SK-N-SH treated with all-trans-retinoic acid at 6 μM for 48 hours (cell line): ENCODE measurements at regions not wholly inside any gene's neighbourhood (a gene's known extent, or its start where the extent isn't known, plus 50 kb on each side); places are given as distances from the start of the nearest gene placed in this dataset.

Experiments used
- ATAC-seq: fragments of 200-7000 bp; cut with Tn5 transposase; 3 replicates; pipeline ENCODE4 v1.9.1; 2020; ENCODE audit warnings: mild to moderate bottlenecking, moderate library complexity
- ARNTL ChIP-seq: fragments of 450-650 bp; formaldehyde crosslinking; IDR thresholded peaks from 2 replicates; pipeline ENCODE4 v1.5.0; 2020; ENCODE audit warnings: low read depth, mild to moderate bottlenecking, moderate library complexity, borderline replicate concordance
- BACH2 ChIP-seq: fragments of 250-450 bp; sonication (Bioruptor Pico); IDR thresholded peaks from 2 replicates; pipeline ENCODE4 v1.9.0; 2021; ENCODE audit warnings: mild to moderate bottlenecking, borderline replicate concordance
- CSDC2 ChIP-seq: fragments of 250-450 bp; sonication (Bioruptor Pico); IDR thresholded peaks from 2 replicates; pipeline ENCODE4 v1.5.0; 2020; ENCODE audit warnings: mild to moderate bottlenecking, moderate library complexity
- GLIS3 ChIP-seq: fragments of 250-450 bp; sonication (Bioruptor Pico); IDR thresholded peaks from 2 replicates; pipeline ENCODE4 v1.5.0; 2020; ENCODE audit warnings: mild to moderate bottlenecking, moderate library complexity
- ISL1 ChIP-seq: fragments of 250-450 bp; sonication (Bioruptor Pico); IDR thresholded peaks from 2 replicates; pipeline ENCODE4 v2.1.2; 2022; ENCODE audit warnings: mild to moderate bottlenecking, moderate library complexity
- OSR1 ChIP-seq: fragments of 250-450 bp; sonication (Bioruptor Pico); IDR thresholded peaks from 2 replicates; pipeline ENCODE4 v1.8.0; 2022; ENCODE audit warnings: moderate library complexity, mild to moderate bottlenecking, inconsistent platforms
- PPARA ChIP-seq: fragments of 250-450 bp; sonication (Bioruptor Pico); IDR thresholded peaks from 2 replicates; pipeline ENCODE4 v1.5.0; 2020; ENCODE audit warnings: mild to moderate bottlenecking, borderline replicate concordance
- SNAI2 ChIP-seq: fragments of 250-450 bp; sonication (Bioruptor Pico); IDR thresholded peaks from 2 replicates; pipeline ENCODE4 v1.5.0; 2020; ENCODE audit warnings: mild to moderate bottlenecking, moderate library complexity
- TCF4 ChIP-seq: fragments of 250-450 bp; sonication (Bioruptor Pico); IDR thresholded peaks from 2 replicates; pipeline ENCODE4 v1.8.0; 2021; ENCODE audit warnings: mild to moderate bottlenecking, moderate library complexity, borderline replicate concordance
- ZC3H10 ChIP-seq: fragments of 250-450 bp; sonication (Bioruptor Pico); IDR thresholded peaks from 2 replicates; pipeline ENCODE4 v1.5.1; 2021; ENCODE audit warnings: mild to moderate bottlenecking, moderate library complexity
- ZFP3 ChIP-seq: fragments of 250-450 bp; sonication (Bioruptor Pico); IDR thresholded peaks from 2 replicates; pipeline ENCODE4 v1.5.0; 2020; ENCODE audit warnings: mild to moderate bottlenecking, moderate library complexity
- ZFP30 ChIP-seq: fragments of 450-650 bp; formaldehyde crosslinking; IDR thresholded peaks from 2 replicates; pipeline ENCODE4 v1.5.0; 2022; ENCODE audit warnings: mild to moderate bottlenecking, moderate library complexity
- ZNF565 ChIP-seq: fragments of 450-650 bp; formaldehyde crosslinking; conservative IDR thresholded peaks from 2 replicates; pipeline ENCODE4 v1.5.0; 2020; ENCODE audit warnings: low read depth, mild to moderate bottlenecking, moderate library complexity
- ZNF70 ChIP-seq: fragments of 450-650 bp; formaldehyde crosslinking; IDR thresholded peaks from 2 replicates; pipeline ENCODE4 v1.5.0; 2020; ENCODE audit warnings: mild to moderate bottlenecking, moderate library complexity
- ZNF8 ChIP-seq: fragments of 450-650 bp; formaldehyde crosslinking; IDR thresholded peaks from 2 replicates; pipeline ENCODE4 v1.5.0; 2020; ENCODE audit warnings: mild to moderate bottlenecking, moderate library complexity
- TF ChIP-seq, protein P1 (sequence below): fragments of 250-450 bp; sonication (Bioruptor Pico); IDR thresholded peaks from 2 replicates; pipeline ENCODE4 v1.8.0; 2020; ENCODE audit warnings: mild to moderate bottlenecking, moderate library complexity, borderline replicate concordance
- TF ChIP-seq, protein P2 (sequence below): fragments of 250-450 bp; sonication (Bioruptor Pico); IDR thresholded peaks from 2 replicates; pipeline ENCODE4 v1.8.0; 2021; ENCODE audit warnings: low read depth, mild to moderate bottlenecking, moderate library complexity, borderline replicate concordance
- TF ChIP-seq, protein P3 (sequence below): fragments of 250-450 bp; sonication (Bioruptor Pico); IDR thresholded peaks from 2 replicates; pipeline ENCODE4 v1.5.0; 2020; ENCODE audit warnings: mild to moderate bottlenecking, moderate library complexity
- TF ChIP-seq, protein P4 (sequence below): fragments of 250-450 bp; sonication (Bioruptor Pico); IDR thresholded peaks from 2 replicates; pipeline ENCODE4 v1.5.1; 2021; ENCODE audit warnings: mild to moderate bottlenecking, moderate library complexity

DNA sequence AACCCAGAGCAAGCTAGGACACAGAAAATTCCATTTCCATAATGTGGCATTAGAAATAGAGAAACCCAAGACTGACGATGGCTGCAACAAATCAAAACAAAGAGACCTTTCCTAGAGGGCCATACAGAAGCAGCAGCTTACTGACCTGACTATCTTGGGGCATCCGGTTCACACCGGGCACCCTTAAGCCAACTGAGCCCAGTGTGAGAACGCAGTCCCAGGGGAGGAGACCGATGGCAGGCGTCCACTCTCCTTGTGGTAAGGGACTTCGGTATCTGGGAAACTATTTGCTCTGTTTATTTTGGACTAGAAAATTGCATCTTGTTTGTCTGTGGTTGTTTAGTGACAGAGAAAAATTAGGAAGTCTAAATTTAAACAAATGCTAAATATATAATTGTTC is 244.8 kb upstream of the COPS8 start:
- no peak for ATAC-seq
- TF ChIP-seq ZFP30 (CRISPR knock-in tag), result no peak
- TF ChIP-seq CSDC2 (CRISPR knock-in tag), result no peak
- TF ChIP-seq, protein P1, sequence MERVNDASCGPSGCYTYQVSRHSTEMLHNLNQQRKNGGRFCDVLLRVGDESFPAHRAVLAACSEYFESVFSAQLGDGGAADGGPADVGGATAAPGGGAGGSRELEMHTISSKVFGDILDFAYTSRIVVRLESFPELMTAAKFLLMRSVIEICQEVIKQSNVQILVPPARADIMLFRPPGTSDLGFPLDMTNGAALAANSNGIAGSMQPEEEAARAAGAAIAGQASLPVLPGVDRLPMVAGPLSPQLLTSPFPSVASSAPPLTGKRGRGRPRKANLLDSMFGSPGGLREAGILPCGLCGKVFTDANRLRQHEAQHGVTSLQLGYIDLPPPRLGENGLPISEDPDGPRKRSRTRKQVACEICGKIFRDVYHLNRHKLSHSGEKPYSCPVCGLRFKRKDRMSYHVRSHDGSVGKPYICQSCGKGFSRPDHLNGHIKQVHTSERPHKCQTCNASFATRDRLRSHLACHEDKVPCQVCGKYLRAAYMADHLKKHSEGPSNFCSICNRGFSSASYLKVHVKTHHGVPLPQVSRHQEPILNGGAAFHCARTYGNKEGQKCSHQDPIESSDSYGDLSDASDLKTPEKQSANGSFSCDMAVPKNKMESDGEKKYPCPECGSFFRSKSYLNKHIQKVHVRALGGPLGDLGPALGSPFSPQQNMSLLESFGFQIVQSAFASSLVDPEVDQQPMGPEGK, result no peak
- no peak for TF ChIP-seq OSR1
- TF ChIP-seq, protein P2, sequence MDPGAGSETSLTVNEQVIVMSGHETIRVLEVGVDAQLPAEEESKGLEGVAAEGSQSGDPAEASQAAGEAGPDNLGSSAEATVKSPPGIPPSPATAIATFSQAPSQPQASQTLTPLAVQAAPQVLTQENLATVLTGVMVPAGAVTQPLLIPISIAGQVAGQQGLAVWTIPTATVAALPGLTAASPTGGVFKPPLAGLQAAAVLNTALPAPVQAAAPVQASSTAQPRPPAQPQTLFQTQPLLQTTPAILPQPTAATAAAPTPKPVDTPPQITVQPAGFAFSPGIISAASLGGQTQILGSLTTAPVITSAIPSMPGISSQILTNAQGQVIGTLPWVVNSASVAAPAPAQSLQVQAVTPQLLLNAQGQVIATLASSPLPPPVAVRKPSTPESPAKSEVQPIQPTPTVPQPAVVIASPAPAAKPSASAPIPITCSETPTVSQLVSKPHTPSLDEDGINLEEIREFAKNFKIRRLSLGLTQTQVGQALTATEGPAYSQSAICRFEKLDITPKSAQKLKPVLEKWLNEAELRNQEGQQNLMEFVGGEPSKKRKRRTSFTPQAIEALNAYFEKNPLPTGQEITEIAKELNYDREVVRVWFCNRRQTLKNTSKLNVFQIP (CRISPR knock-in tag), result no peak
- no peak for TF ChIP-seq ARNTL
- no peak for TF ChIP-seq ZNF565 (CRISPR knock-in tag)
- no peak for TF ChIP-seq GLIS3 (CRISPR knock-in tag)
- TF ChIP-seq TCF4, result no peak
- TF ChIP-seq, all 23 proteins: peak for 0

DNA sequence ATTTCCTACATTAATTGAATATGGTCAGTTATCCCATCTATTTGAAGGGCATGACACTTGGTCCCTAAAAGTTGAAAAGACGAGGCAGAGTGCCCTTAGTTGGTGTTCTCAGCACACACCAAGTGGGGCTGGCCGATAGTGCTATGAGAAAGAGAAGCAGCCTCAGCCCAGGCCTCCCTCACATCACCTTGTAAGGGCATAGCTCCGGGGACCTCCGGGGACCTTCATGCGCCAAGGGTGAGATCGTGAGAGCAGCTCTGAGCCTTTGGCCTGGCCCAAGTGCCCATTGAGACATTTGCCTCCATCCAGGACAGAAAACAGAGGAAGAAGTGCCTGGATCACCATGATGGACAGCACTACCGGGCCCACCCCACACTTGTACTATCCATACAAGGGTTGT is 244.3 kb upstream of the COPS8 start:
- no peak for TF ChIP-seq BACH2
- no peak for TF ChIP-seq ISL1
- TF ChIP-seq ARNTL, result no peak
- TF ChIP-seq ZNF8 (CRISPR knock-in tag), result no peak
- TF ChIP-seq TCF4, result no peak
- TF ChIP-seq, protein P2 (CRISPR knock-in tag), result no peak
- TF ChIP-seq, protein P3, sequence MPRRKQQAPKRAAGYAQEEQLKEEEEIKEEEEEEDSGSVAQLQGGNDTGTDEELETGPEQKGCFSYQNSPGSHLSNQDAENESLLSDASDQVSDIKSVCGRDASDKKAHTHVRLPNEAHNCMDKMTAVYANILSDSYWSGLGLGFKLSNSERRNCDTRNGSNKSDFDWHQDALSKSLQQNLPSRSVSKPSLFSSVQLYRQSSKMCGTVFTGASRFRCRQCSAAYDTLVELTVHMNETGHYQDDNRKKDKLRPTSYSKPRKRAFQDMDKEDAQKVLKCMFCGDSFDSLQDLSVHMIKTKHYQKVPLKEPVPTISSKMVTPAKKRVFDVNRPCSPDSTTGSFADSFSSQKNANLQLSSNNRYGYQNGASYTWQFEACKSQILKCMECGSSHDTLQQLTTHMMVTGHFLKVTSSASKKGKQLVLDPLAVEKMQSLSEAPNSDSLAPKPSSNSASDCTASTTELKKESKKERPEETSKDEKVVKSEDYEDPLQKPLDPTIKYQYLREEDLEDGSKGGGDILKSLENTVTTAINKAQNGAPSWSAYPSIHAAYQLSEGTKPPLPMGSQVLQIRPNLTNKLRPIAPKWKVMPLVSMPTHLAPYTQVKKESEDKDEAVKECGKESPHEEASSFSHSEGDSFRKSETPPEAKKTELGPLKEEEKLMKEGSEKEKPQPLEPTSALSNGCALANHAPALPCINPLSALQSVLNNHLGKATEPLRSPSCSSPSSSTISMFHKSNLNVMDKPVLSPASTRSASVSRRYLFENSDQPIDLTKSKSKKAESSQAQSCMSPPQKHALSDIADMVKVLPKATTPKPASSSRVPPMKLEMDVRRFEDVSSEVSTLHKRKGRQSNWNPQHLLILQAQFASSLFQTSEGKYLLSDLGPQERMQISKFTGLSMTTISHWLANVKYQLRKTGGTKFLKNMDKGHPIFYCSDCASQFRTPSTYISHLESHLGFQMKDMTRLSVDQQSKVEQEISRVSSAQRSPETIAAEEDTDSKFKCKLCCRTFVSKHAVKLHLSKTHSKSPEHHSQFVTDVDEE, result no peak
- no peak for TF ChIP-seq ZC3H10
- no peak for TF ChIP-seq GLIS3 (CRISPR knock-in tag)
- TF ChIP-seq, protein P4, sequence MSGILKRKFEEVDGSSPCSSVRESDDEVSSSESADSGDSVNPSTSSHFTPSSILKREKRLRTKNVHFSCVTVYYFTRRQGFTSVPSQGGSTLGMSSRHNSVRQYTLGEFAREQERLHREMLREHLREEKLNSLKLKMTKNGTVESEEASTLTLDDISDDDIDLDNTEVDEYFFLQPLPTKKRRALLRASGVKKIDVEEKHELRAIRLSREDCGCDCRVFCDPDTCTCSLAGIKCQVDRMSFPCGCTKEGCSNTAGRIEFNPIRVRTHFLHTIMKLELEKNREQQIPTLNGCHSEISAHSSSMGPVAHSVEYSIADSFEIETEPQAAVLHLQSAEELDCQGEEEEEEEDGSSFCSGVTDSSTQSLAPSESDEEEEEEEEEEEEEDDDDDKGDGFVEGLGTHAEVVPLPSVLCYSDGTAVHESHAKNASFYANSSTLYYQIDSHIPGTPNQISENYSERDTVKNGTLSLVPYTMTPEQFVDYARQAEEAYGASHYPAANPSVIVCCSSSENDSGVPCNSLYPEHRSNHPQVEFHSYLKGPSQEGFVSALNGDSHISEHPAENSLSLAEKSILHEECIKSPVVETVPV, result no peak
- TF ChIP-seq ZFP3 (CRISPR knock-in tag), result no peak
- TF ChIP-seq PPARA (CRISPR knock-in tag), result no peak
- no peak for TF ChIP-seq SNAI2 (CRISPR knock-in tag)
- TF ChIP-seq, protein P1, result no peak
- no peak for TF ChIP-seq ZNF70 (CRISPR knock-in tag)
- no peak for ATAC-seq
